ENCODE measurements at regions not wholly inside any gene's neighbourhood (a gene's known extent, or its start where the extent isn't known, plus 50 kb on each side); places are given as distances from the start of the nearest gene placed in this dataset.
A peak's percentile ranks its signal among the peaks of the same experiment; 100 is the strongest.

DNA sequence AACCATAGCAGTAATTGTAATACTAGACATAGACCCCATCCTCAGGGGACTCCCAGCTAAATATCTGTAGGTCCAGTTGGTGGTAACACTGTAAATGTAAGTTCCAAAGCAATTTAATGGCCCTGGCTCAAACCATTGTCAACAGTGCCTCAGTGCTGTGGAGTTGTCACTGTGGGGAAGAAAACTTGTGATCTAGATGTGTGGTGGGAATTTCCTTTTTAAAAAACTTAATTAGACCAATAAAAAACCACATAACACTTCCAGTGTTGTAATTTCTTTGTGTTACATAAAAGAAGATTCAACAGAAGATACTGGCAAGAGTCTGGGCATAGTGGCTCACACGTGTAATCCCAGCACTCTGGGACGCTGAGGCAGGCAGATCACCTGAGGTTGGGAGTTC lies 138.6 kb upstream of the UMPS start:
- DNase-seq (ENCODE audit: low read depth): no peak
- TF ChIP-seq, protein P1, sequence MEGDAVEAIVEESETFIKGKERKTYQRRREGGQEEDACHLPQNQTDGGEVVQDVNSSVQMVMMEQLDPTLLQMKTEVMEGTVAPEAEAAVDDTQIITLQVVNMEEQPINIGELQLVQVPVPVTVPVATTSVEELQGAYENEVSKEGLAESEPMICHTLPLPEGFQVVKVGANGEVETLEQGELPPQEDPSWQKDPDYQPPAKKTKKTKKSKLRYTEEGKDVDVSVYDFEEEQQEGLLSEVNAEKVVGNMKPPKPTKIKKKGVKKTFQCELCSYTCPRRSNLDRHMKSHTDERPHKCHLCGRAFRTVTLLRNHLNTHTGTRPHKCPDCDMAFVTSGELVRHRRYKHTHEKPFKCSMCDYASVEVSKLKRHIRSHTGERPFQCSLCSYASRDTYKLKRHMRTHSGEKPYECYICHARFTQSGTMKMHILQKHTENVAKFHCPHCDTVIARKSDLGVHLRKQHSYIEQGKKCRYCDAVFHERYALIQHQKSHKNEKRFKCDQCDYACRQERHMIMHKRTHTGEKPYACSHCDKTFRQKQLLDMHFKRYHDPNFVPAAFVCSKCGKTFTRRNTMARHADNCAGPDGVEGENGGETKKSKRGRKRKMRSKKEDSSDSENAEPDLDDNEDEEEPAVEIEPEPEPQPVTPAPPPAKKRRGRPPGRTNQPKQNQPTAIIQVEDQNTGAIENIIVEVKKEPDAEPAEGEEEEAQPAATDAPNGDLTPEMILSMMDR (IDR thresholded peaks at IDR 0.05; ENCODE audit: insufficient read depth, low read depth, low read length, missing control alignments): no peak
- no peak overlapping the region for H3K4me3 ChIP-seq (ENCODE audit: low read depth, low read length)

DNA sequence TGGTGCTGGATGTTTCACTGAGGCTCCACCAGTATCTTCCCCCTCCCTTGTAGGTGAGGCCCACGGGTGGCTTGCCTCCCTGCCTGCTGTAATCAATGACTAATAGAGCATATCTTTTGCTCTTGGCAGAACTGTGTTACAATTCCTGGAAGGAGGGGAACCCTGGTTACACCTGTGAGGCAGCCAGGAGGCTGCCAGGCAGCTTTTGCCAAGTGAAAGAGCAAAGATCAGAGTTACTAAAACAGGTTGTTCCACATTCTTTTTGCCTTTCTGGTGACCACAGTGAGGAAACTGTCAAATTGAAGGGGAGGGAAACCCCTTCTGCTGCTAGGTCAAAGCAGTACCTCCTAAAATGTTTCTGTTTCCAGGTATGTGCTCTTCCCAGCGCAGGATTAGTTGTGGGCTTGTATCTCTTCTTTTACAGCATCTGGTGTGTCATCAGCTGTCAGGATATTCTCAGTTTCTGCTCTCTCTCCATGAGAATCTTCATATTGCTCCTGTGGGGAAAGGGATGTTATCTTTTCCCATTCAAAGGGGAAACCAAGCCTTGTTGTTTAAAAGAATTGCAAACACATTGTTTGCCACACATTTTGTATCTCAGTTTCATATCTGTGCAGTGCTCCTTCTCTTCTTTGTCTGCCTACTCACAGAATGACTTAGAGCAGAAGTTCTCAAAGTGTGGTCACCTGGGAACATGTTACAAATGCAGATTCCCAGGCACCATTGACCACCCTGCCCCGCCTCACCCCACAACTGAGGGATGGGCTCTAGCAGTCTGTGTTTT lies 137.4 kb upstream of the UMPS start:
- H3K4me3 ChIP-seq (ENCODE audit: low read depth, low read length): no peak overlapping the region
- TF ChIP-seq, protein P1 (IDR thresholded peaks at IDR 0.05; ENCODE audit: insufficient read depth, low read depth, low read length, missing control alignments): no peak
- DNase-seq (ENCODE audit: low read depth): peak; percentile 70

DNA sequence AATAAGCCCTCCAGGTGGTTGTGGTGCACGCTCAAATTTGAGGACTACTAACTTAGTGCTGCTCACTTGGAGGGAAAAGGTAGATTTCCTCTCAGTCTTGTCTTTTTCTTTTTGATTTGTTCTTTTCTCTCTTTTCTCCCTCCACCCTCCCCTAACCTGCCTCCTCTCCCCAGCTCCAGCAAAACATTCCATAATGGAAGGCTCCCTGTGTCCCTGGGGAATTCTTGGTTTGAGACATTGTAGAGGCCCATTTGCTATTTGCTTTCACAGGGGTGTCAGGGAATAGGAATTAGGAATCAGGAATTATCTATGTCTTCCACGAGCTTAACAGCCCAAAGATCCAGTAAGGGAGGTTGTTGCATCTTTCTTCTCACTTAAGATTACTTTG lies 136.8 kb upstream of the UMPS start:
- TF ChIP-seq, protein P1 (IDR thresholded peaks at IDR 0.05; ENCODE audit: insufficient read depth, low read depth, low read length, missing control alignments): no peak
- no peak overlapping the region for H3K4me3 ChIP-seq (ENCODE audit: low read depth, low read length)
- no peak for DNase-seq (ENCODE audit: low read depth)

DNA sequence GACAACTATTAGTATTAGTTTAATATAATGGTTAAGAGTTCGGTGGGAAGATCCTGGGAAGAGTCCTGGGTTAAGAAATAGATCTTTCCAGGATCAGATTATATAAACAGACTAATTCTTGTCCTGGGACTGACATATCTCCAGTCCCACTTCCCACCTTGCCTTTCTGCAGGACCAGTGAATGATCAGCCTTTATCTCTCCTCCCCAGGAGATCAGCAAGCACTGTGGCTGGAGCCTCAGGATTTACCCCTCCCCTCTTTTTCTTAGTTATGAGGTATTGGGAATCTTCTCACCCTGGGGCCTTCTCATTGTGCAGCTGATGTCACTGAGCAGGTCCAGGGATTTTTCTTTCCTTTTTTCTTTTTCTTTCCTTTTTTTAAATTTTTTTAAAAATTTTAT lies 135.7 kb upstream of the UMPS start:
- TF ChIP-seq, protein P1 (IDR thresholded peaks at IDR 0.05; ENCODE audit: insufficient read depth, low read depth, low read length, missing control alignments): no peak
- no peak overlapping the region for H3K4me3 ChIP-seq (ENCODE audit: low read depth, low read length)
- no peak for DNase-seq (ENCODE audit: low read depth)

DNA sequence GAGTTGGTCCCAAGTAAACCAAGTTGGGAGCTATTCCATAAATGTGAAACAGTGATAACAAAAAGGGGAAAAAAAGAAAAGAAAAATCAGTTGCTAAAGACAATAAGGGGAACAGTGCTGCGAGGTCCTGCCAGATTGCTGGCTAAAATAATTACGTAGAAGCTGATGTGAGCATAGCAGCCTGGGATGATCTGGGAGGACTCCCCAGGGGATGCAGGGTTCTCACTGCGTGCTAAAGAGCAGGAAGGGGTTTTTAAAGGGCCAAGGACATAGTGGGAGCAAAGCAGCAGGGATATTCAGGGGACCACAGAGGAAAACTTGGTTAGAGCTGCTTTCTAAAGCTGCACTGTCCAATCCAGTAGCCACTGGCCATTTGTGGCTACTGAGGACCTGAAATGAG lies 133.0 kb upstream of the UMPS start:
- H3K4me3 ChIP-seq (ENCODE audit: low read depth, low read length): no peak overlapping the region
- TF ChIP-seq, protein P1 (IDR thresholded peaks at IDR 0.05; ENCODE audit: insufficient read depth, low read depth, low read length, missing control alignments): no peak
- DNase-seq (ENCODE audit: low read depth): no peak

DNA sequence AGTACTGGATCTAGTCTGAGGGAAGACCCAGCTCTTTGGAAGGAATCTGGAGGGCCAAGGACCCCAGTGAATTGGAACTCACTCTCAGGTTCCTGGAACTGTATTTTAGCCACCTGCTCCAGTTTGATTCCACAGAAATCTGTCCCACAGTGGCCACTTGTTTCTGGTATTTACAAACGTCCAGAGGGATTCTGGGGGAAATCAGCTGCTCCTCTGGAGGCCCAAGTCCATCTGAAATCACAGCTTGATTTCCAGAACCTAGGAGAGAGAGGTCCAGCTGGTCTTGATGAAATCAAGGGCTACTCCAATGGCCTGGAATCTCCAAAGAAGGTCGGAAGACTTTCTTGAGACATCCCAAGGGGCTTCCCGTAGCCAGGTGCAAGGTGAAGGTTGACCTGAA lies 132.3 kb upstream of the UMPS start:
- TF ChIP-seq, protein P1 (IDR thresholded peaks at IDR 0.05; ENCODE audit: insufficient read depth, low read depth, low read length, missing control alignments): no peak
- DNase-seq (ENCODE audit: low read depth): no peak
- H3K4me3 ChIP-seq (ENCODE audit: low read depth, low read length): no peak overlapping the region
